ENCODE measurements at regions not wholly inside any gene's neighbourhood (a gene's known extent, or its start where the extent isn't known, plus 50 kb on each side); places are given as distances from the start of the nearest gene placed in this dataset.
A peak's percentile ranks its signal among the peaks of the same experiment; 100 is the strongest.
"Not testable (repeated sequence)": the region's sequence is repeated elsewhere in the genome, so short reads cannot be mapped to it uniquely, and the experiment has no call there.

DNA sequence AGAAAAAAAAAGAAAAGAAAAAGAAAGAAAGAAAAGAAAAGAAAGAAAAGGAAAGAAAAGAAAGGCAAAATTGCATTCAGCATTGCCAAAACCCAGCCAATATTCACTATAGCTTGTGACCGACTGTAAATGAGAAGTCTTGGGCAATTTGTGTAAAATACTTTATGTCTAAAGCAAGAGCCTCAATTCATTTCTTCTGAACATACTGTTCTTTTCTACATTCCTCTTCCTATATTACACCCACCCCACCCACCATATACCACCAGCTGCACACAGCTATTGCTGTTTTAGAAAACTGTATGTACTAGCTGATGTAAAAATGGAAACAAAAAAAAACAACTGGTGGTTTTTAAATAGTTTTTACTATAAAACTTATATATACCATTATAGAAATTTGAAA, 156.9 kb upstream of the TTC29 start:
- no peak for DNase-seq (ENCODE audit: low read depth)

GRCh38 chr4:147103403-147103946, 157.8 kb upstream of the TTC29 start:
- peak; percentile 94 for DNase-seq (ENCODE audit: low read depth)

GRCh38 chr4:147104768-147105167, 159.1 kb upstream of the TTC29 start:
- DNase-seq (ENCODE audit: low read depth): no peak

- peak; percentile 32 for DNase-seq (ENCODE audit: low read depth)
Observed at GRCh38 chr4:147108409-147108808, 162.7 kb upstream of the TTC29 start.

DNA sequence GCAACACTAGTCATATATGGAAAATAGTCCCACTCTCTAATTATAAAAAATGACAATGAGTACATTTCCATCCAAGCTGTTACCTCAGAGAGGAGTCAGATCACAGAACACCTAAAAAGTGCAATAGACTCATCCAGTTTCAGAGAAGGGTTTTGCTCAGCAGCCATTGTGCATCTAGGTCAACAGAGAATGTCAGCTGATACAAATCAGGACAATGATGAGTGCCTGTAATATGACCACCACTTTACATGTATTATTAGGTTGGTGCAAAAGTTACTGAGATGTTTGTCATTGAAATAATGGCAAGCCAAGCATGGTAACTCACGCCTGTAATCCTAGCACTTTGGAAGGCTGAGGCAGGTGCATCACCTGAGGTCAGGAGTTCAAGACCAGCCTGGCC, 164.1 kb upstream of the TTC29 start:
- DNase-seq (ENCODE audit: low read depth): no peak

- DNase-seq (ENCODE audit: low read depth): no peak
Observed at GRCh38 chr4:147110473-147111367, 165.1 kb upstream of the TTC29 start.

DNA sequence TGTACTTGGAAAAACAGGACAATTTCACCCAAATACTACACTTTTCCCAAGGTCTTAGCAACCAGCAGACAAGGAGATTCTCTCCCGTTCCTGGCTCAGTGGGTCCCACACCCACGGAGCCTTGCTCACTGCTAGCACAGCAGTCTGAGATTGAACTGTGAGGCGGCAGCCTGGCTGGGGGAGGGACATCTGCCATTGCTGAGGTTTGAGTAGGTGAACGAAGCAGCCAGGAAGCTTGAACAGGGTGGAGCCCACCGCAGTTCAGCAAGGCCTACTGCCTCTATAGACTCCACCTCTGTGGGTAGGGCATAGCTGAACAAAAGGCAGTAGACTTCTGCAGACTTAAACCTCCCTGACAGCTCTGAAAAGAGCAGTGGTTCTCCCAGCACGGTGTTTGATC, 166.5 kb upstream of the TTC29 start:
- not testable (repeated sequence) for DNase-seq (ENCODE audit: low read depth)

DNA sequence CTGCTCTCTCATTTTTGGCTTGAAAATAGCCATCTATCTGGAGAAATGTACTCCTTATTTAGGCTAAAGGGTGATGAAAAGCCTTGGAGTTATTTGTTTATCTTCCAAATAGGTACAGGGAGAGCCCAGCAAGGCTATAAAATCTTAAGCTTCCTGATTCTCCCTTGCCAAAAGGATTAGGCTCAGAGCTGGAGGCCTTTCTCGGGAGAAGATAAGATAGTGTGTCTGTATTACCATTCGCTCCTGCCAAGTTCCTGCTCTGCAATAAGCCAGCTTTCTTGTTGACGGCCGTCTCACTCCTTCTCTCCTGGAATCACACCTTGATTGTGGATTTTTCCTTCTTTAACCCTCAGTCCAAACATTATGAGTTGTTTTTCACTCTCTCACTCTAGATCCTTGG, 171.8 kb upstream of the TTC29 start:
- DNase-seq (ENCODE audit: low read depth): no peak

- DNase-seq (ENCODE audit: low read depth): peak; percentile 29
Observed at GRCh38 chr4:147118528-147118927, 172.9 kb upstream of the TTC29 start.

DNA sequence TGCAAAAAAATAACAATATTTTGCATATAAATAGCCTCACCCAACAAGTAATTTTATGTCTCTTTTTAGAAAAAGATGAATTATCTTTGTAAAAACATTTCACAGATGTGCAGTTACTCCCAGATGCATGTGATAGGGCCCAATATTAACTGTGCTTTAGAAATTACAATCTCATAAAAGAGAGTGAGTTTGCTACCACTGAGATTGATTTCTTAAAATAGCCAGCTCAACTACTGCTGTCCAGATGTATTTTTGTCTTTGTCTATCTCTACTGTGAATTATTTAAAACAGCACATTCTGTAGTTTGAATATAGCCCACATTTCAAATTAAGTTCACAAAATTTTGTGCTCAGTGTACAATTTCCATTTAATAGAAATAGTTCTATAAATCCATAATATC, 177.0 kb upstream of the TTC29 start:
- no peak for DNase-seq (ENCODE audit: low read depth)

GRCh38 chr4:147123146-147123545, 177.5 kb upstream of the TTC29 start:
- DNase-seq (ENCODE audit: low read depth): no peak

DNA sequence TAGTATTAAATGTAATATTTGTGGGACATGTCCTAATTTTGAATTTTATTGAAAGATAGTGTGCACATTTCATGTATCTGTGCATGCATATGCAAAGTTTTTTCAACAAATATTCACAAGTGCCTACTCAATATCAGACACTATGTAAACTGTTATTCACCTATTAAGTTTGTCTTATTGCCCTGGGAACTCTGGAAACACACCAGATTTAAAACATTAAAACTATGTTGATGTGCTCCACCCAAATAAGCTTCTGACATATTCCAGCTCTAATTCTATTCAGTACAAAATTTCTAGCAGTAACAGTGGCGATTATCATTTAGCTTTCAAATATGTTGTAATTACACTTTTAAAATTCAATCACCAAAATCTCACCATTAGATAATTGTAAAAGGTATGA, 183.1 kb upstream of the TTC29 start:
- DNase-seq (ENCODE audit: low read depth): no peak

DNA sequence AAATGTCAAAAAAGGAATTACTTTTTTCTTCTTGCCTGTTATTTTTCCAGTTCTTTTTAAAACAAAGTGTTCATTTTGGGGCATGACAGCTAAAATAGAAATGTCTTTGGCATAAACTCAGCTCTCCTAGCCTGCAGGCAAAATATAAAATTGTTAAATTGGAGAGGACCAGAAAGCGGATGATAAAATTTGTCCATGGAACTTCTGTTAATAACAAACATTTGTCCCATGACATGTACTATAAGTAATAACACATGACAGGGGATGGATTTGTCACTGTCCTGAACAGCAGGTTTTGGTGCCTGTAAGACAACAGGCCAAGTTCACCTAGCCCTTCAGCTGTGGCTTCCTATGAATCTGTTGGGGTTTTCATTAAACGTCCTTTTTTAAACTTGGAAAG, 184.0 kb upstream of the TTC29 start:
- DNase-seq (ENCODE audit: low read depth): no peak

GRCh38 chr4:147134536-147135210, 189.0 kb upstream of the TTC29 start:
- no peak for DNase-seq (ENCODE audit: low read depth)

DNA sequence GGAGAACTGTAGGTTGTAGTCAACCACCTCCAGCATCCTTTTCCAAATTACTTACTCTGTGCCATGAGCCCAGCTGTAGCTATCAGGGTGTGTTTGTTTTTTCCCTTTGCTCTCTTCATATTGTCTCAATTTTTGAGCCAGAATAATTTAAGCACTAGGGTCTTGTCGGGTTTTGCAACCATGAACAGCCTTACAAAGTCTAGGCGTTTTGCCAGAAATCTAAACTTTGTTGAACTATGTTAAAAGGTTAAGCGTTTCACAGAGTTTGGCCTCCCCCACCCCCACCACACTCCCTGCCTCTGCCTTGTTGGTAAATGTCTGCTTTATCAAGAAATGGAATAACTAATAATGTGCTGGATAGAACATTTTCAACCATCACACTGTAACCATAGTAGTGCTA, 190.6 kb upstream of the TTC29 start:
- peak; percentile 45 for DNase-seq (ENCODE audit: low read depth)

- no peak for DNase-seq (ENCODE audit: low read depth)
Observed at GRCh38 chr4:147136751-147137150, 191.1 kb upstream of the TTC29 start.

GRCh38 chr4:147137280-147137679, 191.6 kb upstream of the TTC29 start:
- DNase-seq (ENCODE audit: low read depth): no peak

DNA sequence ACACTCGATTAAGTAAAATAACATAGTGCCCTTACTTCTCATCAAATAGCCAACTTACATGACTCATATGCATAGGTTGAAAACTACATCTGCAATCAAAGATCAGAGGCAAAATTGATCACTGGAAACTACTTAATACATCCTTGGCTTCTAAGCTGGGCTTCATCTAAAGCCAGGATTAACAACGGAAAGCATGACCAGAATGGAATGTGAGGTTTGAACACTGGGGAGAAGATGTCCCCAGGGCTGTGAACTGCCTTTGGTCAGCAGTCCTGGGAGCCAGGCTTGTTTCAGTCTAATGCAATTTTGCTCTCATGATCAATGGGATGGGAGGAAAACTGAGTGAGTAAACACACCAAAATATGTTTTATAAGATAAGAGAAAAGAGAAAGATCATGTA, 192.5 kb upstream of the TTC29 start:
- DNase-seq (ENCODE audit: low read depth): peak; percentile 60

DNA sequence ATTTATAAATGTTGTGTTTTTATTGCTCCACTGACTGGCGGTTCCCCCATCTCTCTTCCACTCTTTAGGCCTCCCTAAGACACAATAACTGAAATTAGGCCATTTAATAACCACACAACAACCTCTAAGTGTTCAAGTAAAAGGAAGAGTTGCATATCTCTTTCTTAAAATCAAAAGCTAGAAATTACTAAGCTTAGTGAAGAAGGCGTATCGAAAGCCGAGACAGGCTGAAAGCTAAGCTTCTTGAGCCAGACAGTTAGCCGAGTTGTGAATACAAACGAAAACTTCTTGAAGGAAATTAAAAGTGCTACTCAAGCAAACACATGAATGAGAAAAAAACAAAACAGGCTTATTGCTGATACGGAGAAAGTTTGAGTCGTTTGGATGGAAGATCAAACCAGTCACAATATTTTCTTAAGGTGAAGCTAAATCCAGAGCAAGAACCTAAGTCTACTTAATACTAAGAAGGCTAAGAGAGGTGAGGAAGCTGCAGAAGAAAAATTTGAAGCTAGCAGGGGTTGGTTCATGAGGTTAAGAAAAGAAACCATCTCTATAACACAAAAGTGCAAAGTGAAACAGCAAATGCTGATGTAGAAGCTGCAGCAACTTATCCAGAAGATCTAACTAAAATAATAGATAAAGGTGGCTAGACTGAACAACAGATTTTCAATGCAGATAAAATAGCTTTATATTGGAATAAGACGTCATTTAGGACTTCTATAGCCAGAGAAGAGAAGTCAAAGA, 194.0 kb upstream of the TTC29 start:
- no peak for DNase-seq (ENCODE audit: low read depth)

- DNase-seq (ENCODE audit: low read depth): no peak
Observed at GRCh38 chr4:147151763-147152162, 206.1 kb upstream of the TTC29 start.

- DNase-seq (ENCODE audit: low read depth): peak; percentile 36
Observed at GRCh38 chr4:147157860-147158701, 212.4 kb upstream of the TTC29 start.
